GM12874 (cell line): ENCODE measurements at regions not wholly inside any gene's neighbourhood (a gene's known extent, or its start where the extent isn't known, plus 50 kb on each side); places are given as distances from the start of the nearest gene placed in this dataset.

Experiments
- CTCF ChIP-seq: IDR thresholded peaks from 2 replicates; pipeline ENCODE4 v1.5.1; 2011; ENCODE audit warnings: low read depth, mild to moderate bottlenecking, control low read depth, low read length, moderate library complexity; ENCODE audit not compliant: insufficient read depth

- TF ChIP-seq CTCF, result no peak
Observed at GRCh38 chr11:86876716-86877234, 76.4 kb downstream of the PRSS23 start.

GRCh38 chr11:86877503-86877902 lies 77.2 kb downstream of the PRSS23 start:
- no peak for TF ChIP-seq CTCF

- no peak for TF ChIP-seq CTCF
Observed at GRCh38 chr11:86885311-86885710, 69.9 kb downstream of the FZD4 start.

- no peak for TF ChIP-seq CTCF
Observed at GRCh38 chr11:86888164-86889000, 66.8 kb downstream of the FZD4 start.

- no peak for TF ChIP-seq CTCF
Observed at GRCh38 chr11:86889001-86889341, 66.2 kb downstream of the FZD4 start.

GRCh38 chr11:86891036-86891435 lies 64.2 kb downstream of the FZD4 start:
- no peak for TF ChIP-seq CTCF

GRCh38 chr11:86893235-86893634 lies 62.0 kb downstream of the FZD4 start:
- no peak for TF ChIP-seq CTCF
